ENCODE measurements at regions not wholly inside any gene's neighbourhood (a gene's known extent, or its start where the extent isn't known, plus 50 kb on each side); places are given as distances from the start of the nearest gene placed in this dataset.

GRCh38 chr16:5971106-5971505 is 873.5 kb upstream of the EEF2KMT start:
- no peak for DNase-seq (ENCODE audit: low read depth)
- no peak for TF ChIP-seq CTCF (conservative IDR thresholded peaks at IDR 0.05; ENCODE audit: low read depth, low read length)
- no peak overlapping the region for H3K4me3 ChIP-seq (ENCODE audit: low read depth, low read length)

DNA sequence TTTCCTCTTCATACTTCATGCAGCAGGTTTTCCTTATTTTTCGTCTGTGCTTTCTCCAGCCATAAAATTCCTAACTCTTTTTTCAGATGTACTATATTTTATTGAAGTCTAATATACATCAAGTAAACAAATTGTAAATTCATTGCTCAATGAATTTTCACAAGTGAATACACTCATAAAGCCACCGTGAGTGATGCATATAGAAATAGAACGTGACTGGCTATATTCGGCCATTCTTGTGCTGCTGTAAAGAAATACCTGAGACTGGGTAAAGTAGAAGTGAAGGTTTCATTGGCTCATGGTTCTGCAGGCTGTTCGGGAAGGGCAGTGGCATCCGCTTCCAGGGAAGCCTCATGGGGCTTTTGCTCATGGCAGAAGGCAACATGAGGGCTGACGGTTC is 868.4 kb upstream of the EEF2KMT start:
- H3K4me3 ChIP-seq (ENCODE audit: low read depth, low read length), result no peak overlapping the region
- no peak for DNase-seq (ENCODE audit: low read depth)
- TF ChIP-seq CTCF (conservative IDR thresholded peaks at IDR 0.05; ENCODE audit: low read depth, low read length), result no peak

GRCh38 chr16:5965321-5965720 is 867.7 kb upstream of the EEF2KMT start:
- no peak overlapping the region for H3K4me3 ChIP-seq (ENCODE audit: low read depth, low read length)
- DNase-seq (ENCODE audit: low read depth), result no peak
- TF ChIP-seq CTCF (conservative IDR thresholded peaks at IDR 0.05; ENCODE audit: low read depth, low read length), result no peak

DNA sequence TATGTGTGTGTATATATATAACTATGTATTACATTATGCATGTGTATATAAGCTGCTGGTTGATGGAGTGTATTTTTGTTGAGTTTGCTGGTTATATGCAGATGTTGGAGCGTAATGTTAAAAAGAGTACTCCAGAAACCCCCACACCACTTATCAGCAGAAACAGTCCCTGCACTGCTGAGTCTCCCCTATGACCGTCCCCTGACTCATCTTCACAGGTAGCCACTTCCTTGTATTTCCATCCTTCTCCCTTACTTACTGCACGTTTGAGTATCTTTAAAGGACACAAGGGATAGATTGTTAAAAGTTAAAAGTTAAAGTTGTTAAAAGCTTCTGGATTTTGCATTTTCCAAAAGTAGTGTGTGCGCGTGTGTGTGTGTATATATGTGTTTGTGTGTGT is 853.9 kb upstream of the EEF2KMT start:
- TF ChIP-seq CTCF (conservative IDR thresholded peaks at IDR 0.05; ENCODE audit: low read depth, low read length), result no peak
- H3K4me3 ChIP-seq (ENCODE audit: low read depth, low read length), result no peak overlapping the region
- no peak for DNase-seq (ENCODE audit: low read depth)

- no peak for DNase-seq (ENCODE audit: low read depth)
- H3K4me3 ChIP-seq (ENCODE audit: low read depth, low read length), result no peak overlapping the region
- no peak for TF ChIP-seq CTCF (conservative IDR thresholded peaks at IDR 0.05; ENCODE audit: low read depth, low read length)
Measured at GRCh38 chr16:5944971-5945370, 847.4 kb upstream of the EEF2KMT start.

- no peak for TF ChIP-seq CTCF (conservative IDR thresholded peaks at IDR 0.05; ENCODE audit: low read depth, low read length)
- no peak overlapping the region for H3K4me3 ChIP-seq (ENCODE audit: low read depth, low read length)
- DNase-seq (ENCODE audit: low read depth), result no peak
Measured at GRCh38 chr16:5938607-5939006, 841.0 kb upstream of the EEF2KMT start.

- H3K4me3 ChIP-seq (ENCODE audit: low read depth, low read length), result no peak overlapping the region
- TF ChIP-seq CTCF (conservative IDR thresholded peaks at IDR 0.05; ENCODE audit: low read depth, low read length), result no peak
- no peak for DNase-seq (ENCODE audit: low read depth)
Measured at GRCh38 chr16:5932906-5933305, 835.3 kb upstream of the EEF2KMT start.
